ENCODE measurements at regions not wholly inside any gene's neighbourhood (a gene's known extent, or its start where the extent isn't known, plus 50 kb on each side); places are given as distances from the start of the nearest gene placed in this dataset.

- Mint-ChIP-seq H3K4me1 (ENCODE audit: low read depth, unreplicated experiment) (peaks cover 10% of the 10 kb centered on the region), H3K36me3 (ENCODE audit: low read depth, unreplicated experiment) (no peaks in the 10 kb centered on the region), H3K27ac (ENCODE audit: unreplicated experiment) (no peak overlapping the region), H3K27me3 (ENCODE audit: low read depth, unreplicated experiment) (no peaks in the 10 kb centered on the region), H3K9me3 (ENCODE audit: unreplicated experiment) (no peaks in the 10 kb centered on the region), H3K4me3 (ENCODE audit: unreplicated experiment) (no peak overlapping the region)
- Histone ChIP-seq H3K79me2 (ENCODE audit: insufficient read depth, low read length) (no peaks in the 10 kb centered on the region), H3K9ac (ENCODE audit: low read length) (no peak overlapping the region), H3K4me2 (ENCODE audit: low read length) (no peak overlapping the region), H3K36me3 (ENCODE audit: insufficient read depth, low read length) (no peaks in the 10 kb centered on the region), H3K27ac (ENCODE audit: low read depth, low read length) (no peak overlapping the region), H3K4me3 (ENCODE audit: insufficient read depth, low read depth, low read length) (no peak overlapping the region), H3K4me1 (ENCODE audit: insufficient read depth, low read length) (no peaks in the 10 kb centered on the region), H3K9me3 (ENCODE audit: insufficient read depth, low read depth, low read length) (no peaks in the 10 kb centered on the region), H4K20me1 (ENCODE audit: insufficient read depth, low read length) (no peaks in the 10 kb centered on the region), H3K27me3 (ENCODE audit: insufficient read depth, low read length) (no peaks in the 10 kb centered on the region), H2AFZ (ENCODE audit: low read depth, low read length) (no peak overlapping the region)
- no peak for FAIRE-seq
- TF ChIP-seq, protein P1, sequence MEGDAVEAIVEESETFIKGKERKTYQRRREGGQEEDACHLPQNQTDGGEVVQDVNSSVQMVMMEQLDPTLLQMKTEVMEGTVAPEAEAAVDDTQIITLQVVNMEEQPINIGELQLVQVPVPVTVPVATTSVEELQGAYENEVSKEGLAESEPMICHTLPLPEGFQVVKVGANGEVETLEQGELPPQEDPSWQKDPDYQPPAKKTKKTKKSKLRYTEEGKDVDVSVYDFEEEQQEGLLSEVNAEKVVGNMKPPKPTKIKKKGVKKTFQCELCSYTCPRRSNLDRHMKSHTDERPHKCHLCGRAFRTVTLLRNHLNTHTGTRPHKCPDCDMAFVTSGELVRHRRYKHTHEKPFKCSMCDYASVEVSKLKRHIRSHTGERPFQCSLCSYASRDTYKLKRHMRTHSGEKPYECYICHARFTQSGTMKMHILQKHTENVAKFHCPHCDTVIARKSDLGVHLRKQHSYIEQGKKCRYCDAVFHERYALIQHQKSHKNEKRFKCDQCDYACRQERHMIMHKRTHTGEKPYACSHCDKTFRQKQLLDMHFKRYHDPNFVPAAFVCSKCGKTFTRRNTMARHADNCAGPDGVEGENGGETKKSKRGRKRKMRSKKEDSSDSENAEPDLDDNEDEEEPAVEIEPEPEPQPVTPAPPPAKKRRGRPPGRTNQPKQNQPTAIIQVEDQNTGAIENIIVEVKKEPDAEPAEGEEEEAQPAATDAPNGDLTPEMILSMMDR (IDR thresholded peaks at IDR 0.05; ENCODE audit: insufficient read depth, low read depth, low read length): no peak
- no peak for TF ChIP-seq EZH2 (IDR thresholded peaks at IDR 0.05; ENCODE audit: insufficient read depth, low read length)
- DNase-seq (ENCODE audit: low read depth): no peak
Measured at GRCh38 chr7:11252705-11253272, 279.1 kb downstream of the PHF14 start.

- no peak for FAIRE-seq
- H3K27ac ChIP-seq (ENCODE audit: low read depth, low read length): no peak overlapping the region
- H3K36me3 ChIP-seq (ENCODE audit: insufficient read depth, low read length): no peaks in the 10 kb centered on the region
- H3K4me1 Mint-ChIP-seq (ENCODE audit: low read depth, unreplicated experiment): peaks cover 12% of the 10 kb centered on the region
- no peaks in the 10 kb centered on the region for H3K27me3 Mint-ChIP-seq (ENCODE audit: low read depth, unreplicated experiment)
- H3K9me3 ChIP-seq (ENCODE audit: insufficient read depth, low read depth, low read length): no peaks in the 10 kb centered on the region
- no peak for TF ChIP-seq EZH2 (IDR thresholded peaks at IDR 0.05; ENCODE audit: insufficient read depth, low read length)
- TF ChIP-seq, protein P1 (IDR thresholded peaks at IDR 0.05; ENCODE audit: insufficient read depth, low read depth, low read length): no peak
- H3K9me3 Mint-ChIP-seq (ENCODE audit: unreplicated experiment): peaks cover 2% of the 10 kb centered on the region
- no peaks in the 10 kb centered on the region for H3K4me1 ChIP-seq (ENCODE audit: insufficient read depth, low read length)
- H3K4me3 ChIP-seq (ENCODE audit: insufficient read depth, low read depth, low read length): no peak overlapping the region
- H3K79me2 ChIP-seq (ENCODE audit: insufficient read depth, low read length): no peaks in the 10 kb centered on the region
- H3K27me3 ChIP-seq (ENCODE audit: insufficient read depth, low read length): no peaks in the 10 kb centered on the region
- H2AFZ ChIP-seq (ENCODE audit: low read depth, low read length): no peak overlapping the region
- H3K4me2 ChIP-seq (ENCODE audit: low read length): no peak overlapping the region
- no peaks in the 10 kb centered on the region for H4K20me1 ChIP-seq (ENCODE audit: insufficient read depth, low read length)
- no peak overlapping the region for H3K4me3 Mint-ChIP-seq (ENCODE audit: unreplicated experiment)
- no peak for DNase-seq (ENCODE audit: low read depth)
- no peak overlapping the region for H3K27ac Mint-ChIP-seq (ENCODE audit: unreplicated experiment)
- no peaks in the 10 kb centered on the region for H3K36me3 Mint-ChIP-seq (ENCODE audit: low read depth, unreplicated experiment)
- H3K9ac ChIP-seq (ENCODE audit: low read length): no peak overlapping the region
Measured at GRCh38 chr7:11256501-11256900, 282.8 kb downstream of the PHF14 start.

DNA sequence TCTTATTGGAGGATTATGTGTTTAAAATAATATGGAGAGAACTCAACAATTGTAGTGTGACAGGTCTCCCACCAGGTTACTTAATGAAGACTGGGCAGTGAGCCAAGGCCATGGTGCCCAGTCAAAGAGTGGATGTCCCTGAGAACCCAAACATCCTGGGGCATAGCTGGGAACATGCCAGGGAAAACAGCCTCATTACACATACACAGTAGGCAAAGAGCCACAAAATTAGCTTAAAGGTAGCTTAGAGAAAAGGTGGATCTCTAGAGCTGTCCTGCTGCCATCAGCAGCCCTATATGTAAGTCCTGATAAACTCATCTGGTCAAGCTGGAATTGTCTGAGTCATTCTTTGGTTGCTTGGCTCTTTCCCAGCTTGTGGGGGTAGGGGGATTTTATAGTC, 287.8 kb downstream of the PHF14 start:
- FAIRE-seq (no peak), DNase-seq (ENCODE audit: low read depth) (no peak)
- Histone ChIP-seq H4K20me1 (ENCODE audit: insufficient read depth, low read length) (no peaks in the 10 kb centered on the region), H3K9ac (ENCODE audit: low read length) (no peak overlapping the region), H2AFZ (ENCODE audit: low read depth, low read length) (no peak overlapping the region), H3K79me2 (ENCODE audit: insufficient read depth, low read length) (no peaks in the 10 kb centered on the region), H3K4me3 (ENCODE audit: insufficient read depth, low read depth, low read length) (no peak overlapping the region), H3K36me3 (ENCODE audit: insufficient read depth, low read length) (no peaks in the 10 kb centered on the region), H3K27ac (ENCODE audit: low read depth, low read length) (no peak overlapping the region), H3K4me2 (ENCODE audit: low read length) (no peak overlapping the region), H3K27me3 (ENCODE audit: insufficient read depth, low read length) (no peaks in the 10 kb centered on the region), H3K4me1 (ENCODE audit: insufficient read depth, low read length) (no peaks in the 10 kb centered on the region), H3K9me3 (ENCODE audit: insufficient read depth, low read depth, low read length) (no peaks in the 10 kb centered on the region)
- Mint-ChIP-seq H3K9me3 (ENCODE audit: unreplicated experiment) (peaks cover 2% of the 10 kb centered on the region), H3K27ac (ENCODE audit: unreplicated experiment) (peak overlapping the region; percentile 75), H3K4me3 (ENCODE audit: unreplicated experiment) (no peak overlapping the region), H3K27me3 (ENCODE audit: low read depth, unreplicated experiment) (no peaks in the 10 kb centered on the region), H3K4me1 (ENCODE audit: low read depth, unreplicated experiment) (peaks cover 8% of the 10 kb centered on the region), H3K36me3 (ENCODE audit: low read depth, unreplicated experiment) (no peaks in the 10 kb centered on the region)
- no peak for TF ChIP-seq EZH2 (IDR thresholded peaks at IDR 0.05; ENCODE audit: insufficient read depth, low read length)
- TF ChIP-seq, protein P1 (IDR thresholded peaks at IDR 0.05; ENCODE audit: insufficient read depth, low read depth, low read length): no peak

Measured in astrocyte (in vitro differentiated cells and primary cell).